ENCODE measurements at regions not wholly inside any gene's neighbourhood (a gene's known extent, or its start where the extent isn't known, plus 50 kb on each side); places are given as distances from the start of the nearest gene placed in this dataset.

DNA sequence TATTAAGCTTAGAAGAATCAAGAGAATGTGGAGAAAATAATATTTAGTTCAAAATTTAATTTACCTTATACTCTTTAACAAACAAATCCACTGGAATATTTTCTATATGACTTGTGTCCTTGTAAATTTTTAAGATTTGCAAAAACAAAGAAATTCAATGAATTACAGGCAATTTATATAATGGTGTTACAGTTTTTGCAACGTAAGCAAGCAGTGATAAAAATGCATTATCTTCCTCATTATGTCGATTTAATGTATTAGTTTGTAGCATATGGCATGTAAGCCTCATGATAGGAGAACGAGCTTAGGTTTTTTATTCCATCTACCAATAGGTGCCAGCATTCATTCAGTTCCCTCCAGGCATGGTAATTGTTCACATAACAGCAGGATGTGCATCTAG lies 100.0 kb upstream of the PCDH9 start:
- no peaks in the 10 kb centered on the region for H3K27me3 ChIP-seq (ENCODE audit: insufficient read depth)
- H3K9me2 ChIP-seq = no peaks in the 10 kb centered on the region
- no peaks in the 10 kb centered on the region for H3K9me3 ChIP-seq
- H3K27ac ChIP-seq (ENCODE audit: low read depth in 2 of 2, low read length in 1 of 2) = no peak overlapping the region
- POLR2A ChIA-PET = no interaction called here
- no peaks in the 10 kb centered on the region for H4K20me1 ChIP-seq (ENCODE audit: insufficient read depth)
- H3K4me3 ChIP-seq (ENCODE audit: low read depth in 2 of 2, low read length in 1 of 2) = no peak overlapping the region
- no peak overlapping the region for H3K4me2 ChIP-seq
- CTCF ChIA-PET = no interaction called here
- no peak for TF ChIP-seq JUND (IDR thresholded peaks at IDR 0.05)
- TF ChIP-seq, protein P1, sequence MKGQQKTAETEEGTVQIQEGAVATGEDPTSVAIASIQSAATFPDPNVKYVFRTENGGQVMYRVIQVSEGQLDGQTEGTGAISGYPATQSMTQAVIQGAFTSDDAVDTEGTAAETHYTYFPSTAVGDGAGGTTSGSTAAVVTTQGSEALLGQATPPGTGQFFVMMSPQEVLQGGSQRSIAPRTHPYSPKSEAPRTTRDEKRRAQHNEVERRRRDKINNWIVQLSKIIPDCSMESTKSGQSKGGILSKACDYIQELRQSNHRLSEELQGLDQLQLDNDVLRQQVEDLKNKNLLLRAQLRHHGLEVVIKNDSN (IDR thresholded peaks at IDR 0.05; ENCODE audit: borderline replicate concordance, low read depth) = no peak
- no peak for TF ChIP-seq POLR2AphosphoS5 (IDR thresholded peaks at IDR 0.05; ENCODE audit: low read depth, low read length)
- TF ChIP-seq MEF2A (IDR thresholded peaks at IDR 0.05; ENCODE audit: borderline replicate concordance, low read depth) = no peak
- no peak for TF ChIP-seq MXI1 (IDR thresholded peaks at IDR 0.05; ENCODE audit: low read depth, low read length)
- TF ChIP-seq NRF1 (IDR thresholded peaks at IDR 0.05; ENCODE audit: low read depth, low read length) = no peak
- no peak for TF ChIP-seq NFIC (IDR thresholded peaks at IDR 0.05; ENCODE audit: borderline replicate concordance)
- no peak for TF ChIP-seq RXRA (IDR thresholded peaks at IDR 0.05; ENCODE audit: borderline replicate concordance, low read depth)
- TF ChIP-seq YY1 (IDR thresholded peaks at IDR 0.05; ENCODE audit: low read depth) = no peak
- TF ChIP-seq RCOR1 (IDR thresholded peaks at IDR 0.05; ENCODE audit: low read length) = no peak
- TF ChIP-seq, protein P2, sequence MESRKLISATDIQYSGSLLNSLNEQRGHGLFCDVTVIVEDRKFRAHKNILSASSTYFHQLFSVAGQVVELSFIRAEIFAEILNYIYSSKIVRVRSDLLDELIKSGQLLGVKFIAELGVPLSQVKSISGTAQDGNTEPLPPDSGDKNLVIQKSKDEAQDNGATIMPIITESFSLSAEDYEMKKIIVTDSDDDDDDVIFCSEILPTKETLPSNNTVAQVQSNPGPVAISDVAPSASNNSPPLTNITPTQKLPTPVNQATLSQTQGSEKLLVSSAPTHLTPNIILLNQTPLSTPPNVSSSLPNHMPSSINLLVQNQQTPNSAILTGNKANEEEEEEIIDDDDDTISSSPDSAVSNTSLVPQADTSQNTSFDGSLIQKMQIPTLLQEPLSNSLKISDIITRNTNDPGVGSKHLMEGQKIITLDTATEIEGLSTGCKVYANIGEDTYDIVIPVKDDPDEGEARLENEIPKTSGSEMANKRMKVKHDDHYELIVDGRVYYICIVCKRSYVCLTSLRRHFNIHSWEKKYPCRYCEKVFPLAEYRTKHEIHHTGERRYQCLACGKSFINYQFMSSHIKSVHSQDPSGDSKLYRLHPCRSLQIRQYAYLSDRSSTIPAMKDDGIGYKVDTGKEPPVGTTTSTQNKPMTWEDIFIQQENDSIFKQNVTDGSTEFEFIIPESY (IDR thresholded peaks at IDR 0.05; ENCODE audit: borderline replicate concordance, low read depth) = no peak
- no peak for TF ChIP-seq EP300 (IDR thresholded peaks at IDR 0.05; ENCODE audit: borderline replicate concordance in 1 of 2, low read depth in 1 of 2, low read length in 1 of 2)
- TF ChIP-seq TCF12 (IDR thresholded peaks at IDR 0.05) = no peak
- TF ChIP-seq, protein P3, sequence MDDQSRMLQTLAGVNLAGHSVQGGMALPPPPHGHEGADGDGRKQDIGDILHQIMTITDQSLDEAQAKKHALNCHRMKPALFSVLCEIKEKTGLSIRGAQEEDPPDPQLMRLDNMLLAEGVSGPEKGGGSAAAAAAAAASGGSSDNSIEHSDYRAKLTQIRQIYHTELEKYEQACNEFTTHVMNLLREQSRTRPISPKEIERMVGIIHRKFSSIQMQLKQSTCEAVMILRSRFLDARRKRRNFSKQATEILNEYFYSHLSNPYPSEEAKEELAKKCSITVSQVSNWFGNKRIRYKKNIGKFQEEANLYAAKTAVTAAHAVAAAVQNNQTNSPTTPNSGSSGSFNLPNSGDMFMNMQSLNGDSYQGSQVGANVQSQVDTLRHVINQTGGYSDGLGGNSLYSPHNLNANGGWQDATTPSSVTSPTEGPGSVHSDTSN (IDR thresholded peaks at IDR 0.05) = no peak
- TF ChIP-seq, protein P4, sequence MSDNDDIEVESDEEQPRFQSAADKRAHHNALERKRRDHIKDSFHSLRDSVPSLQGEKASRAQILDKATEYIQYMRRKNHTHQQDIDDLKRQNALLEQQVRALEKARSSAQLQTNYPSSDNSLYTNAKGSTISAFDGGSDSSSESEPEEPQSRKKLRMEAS (IDR thresholded peaks at IDR 0.05; ENCODE audit: low read depth) = no peak
- TF ChIP-seq, protein P5, sequence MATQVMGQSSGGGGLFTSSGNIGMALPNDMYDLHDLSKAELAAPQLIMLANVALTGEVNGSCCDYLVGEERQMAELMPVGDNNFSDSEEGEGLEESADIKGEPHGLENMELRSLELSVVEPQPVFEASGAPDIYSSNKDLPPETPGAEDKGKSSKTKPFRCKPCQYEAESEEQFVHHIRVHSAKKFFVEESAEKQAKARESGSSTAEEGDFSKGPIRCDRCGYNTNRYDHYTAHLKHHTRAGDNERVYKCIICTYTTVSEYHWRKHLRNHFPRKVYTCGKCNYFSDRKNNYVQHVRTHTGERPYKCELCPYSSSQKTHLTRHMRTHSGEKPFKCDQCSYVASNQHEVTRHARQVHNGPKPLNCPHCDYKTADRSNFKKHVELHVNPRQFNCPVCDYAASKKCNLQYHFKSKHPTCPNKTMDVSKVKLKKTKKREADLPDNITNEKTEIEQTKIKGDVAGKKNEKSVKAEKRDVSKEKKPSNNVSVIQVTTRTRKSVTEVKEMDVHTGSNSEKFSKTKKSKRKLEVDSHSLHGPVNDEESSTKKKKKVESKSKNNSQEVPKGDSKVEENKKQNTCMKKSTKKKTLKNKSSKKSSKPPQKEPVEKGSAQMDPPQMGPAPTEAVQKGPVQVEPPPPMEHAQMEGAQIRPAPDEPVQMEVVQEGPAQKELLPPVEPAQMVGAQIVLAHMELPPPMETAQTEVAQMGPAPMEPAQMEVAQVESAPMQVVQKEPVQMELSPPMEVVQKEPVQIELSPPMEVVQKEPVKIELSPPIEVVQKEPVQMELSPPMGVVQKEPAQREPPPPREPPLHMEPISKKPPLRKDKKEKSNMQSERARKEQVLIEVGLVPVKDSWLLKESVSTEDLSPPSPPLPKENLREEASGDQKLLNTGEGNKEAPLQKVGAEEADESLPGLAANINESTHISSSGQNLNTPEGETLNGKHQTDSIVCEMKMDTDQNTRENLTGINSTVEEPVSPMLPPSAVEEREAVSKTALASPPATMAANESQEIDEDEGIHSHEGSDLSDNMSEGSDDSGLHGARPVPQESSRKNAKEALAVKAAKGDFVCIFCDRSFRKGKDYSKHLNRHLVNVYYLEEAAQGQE (IDR thresholded peaks at IDR 0.05; ENCODE audit: low read depth, low read length) = no peak
- TF ChIP-seq FOSL2 (IDR thresholded peaks at IDR 0.05; ENCODE audit: borderline replicate concordance, low read depth) = no peak
- no peaks in the 10 kb centered on the region for H3K36me3 ChIP-seq (replicated peaks in 1 of 2; ENCODE audit: control insufficient read depth in 1 of 2, insufficient read depth in 2 of 2, low read length in 1 of 2)
- no peaks in the 10 kb centered on the region; a peak in 2 of 4 replicates for H3K4me1 ChIP-seq (ENCODE audit: control insufficient read depth in 1 of 2, insufficient read depth in 2 of 2, low read depth in 1 of 2, low read length in 1 of 2)
- no peak for DNase-seq
- no peaks in the 10 kb centered on the region for H3K79me2 ChIP-seq (ENCODE audit: insufficient read depth)
- H3F3A ChIP-seq (replicated peaks; ENCODE audit: insufficient read depth) = no peaks in the 10 kb centered on the region
- WGBS (ENCODE audit: low lambda C conversion rate) = 22% methylated on average over 3 of the region's 3 CpGs
- no peak overlapping the region for H2AFZ ChIP-seq (ENCODE audit: low read depth)
- no peak overlapping the region for H3K9ac ChIP-seq

All from SK-N-SH (cell line).